Adrenal gland (tissue), 9 donors: ENCODE measurements at regions not wholly inside any gene's neighbourhood (a gene's known extent, or its start where the extent isn't known, plus 50 kb on each side); places are given as distances from the start of the nearest gene placed in this dataset.

Experiments
- DNase-seq, 7 donors: peaks; one replicate each; pipeline ENCODE4 v3.0.0-alpha.2; 2019 to 2020
- H3K27ac ChIP-seq, 5 donors: fragments of 200-600 bp; sonication (generic) in 4 of 5; 1 replicate in 3 of 5; 2 replicates in 2 of 5; pipeline versions ENCODE4 v1.5.1 to v1.8.0; 2016 to 2020; ENCODE audit warnings: mild to moderate bottlenecking in 1 of 5
- H3K27me3 ChIP-seq: fragments of 200-600 bp; 2 replicates; pipeline ENCODE4 v1.8.0; 2021
- H3K36me3 ChIP-seq, 2 donors: fragments of 200-600 bp; replicated peaks in 1 of 2; 1 replicate in 1 of 2; 2 replicates in 1 of 2; pipeline versions ENCODE4 v1.5.1 to v1.8.0; 2018 to 2022
- H3K4me1 ChIP-seq, 2 donors: fragments of 200-600 bp; replicated peaks in 1 of 2; 1 replicate in 1 of 2; 2 replicates in 1 of 2; pipeline versions ENCODE4 v1.5.1 to v1.8.0; 2018 to 2021
- H3K4me3 ChIP-seq, 4 donors: fragments of 200-600 bp; sonication (generic) in 3 of 4; one replicate each; pipeline ENCODE4 v1.5.1; 2016 to 2018
- H3K9me3 ChIP-seq, 3 donors: fragments of 200-600 bp; sonication (generic) in 1 of 3; replicated peaks in 1 of 3; 1 replicate in 2 of 3; 2 replicates in 1 of 3; pipeline versions ENCODE4 v1.5.1 to v1.8.0; 2016 to 2021
- POLR2A ChIP-seq, 2 donors: fragments of 450-650 bp; IDR thresholded peaks; one replicate each; pipeline ENCODE4 v1.6.1; 2017; ENCODE audit warnings: antibody characterized with exemption in 2 of 2, mild to moderate bottlenecking in 2 of 2, moderate library complexity in 1 of 2
- WGBS, 4 donors: extraction: QIAGEN DNeasy Blood & Tissue Kit in 2 of 4; methylation state at CpG; one replicate each; pipeline versions ENCODE4 v1.1.5 to v1.1.7; 2013 to 2017; 5-methylcytosine and 5-hydroxymethylcytosine counted together
- intact Hi-C, 2 donors: fragments of 100-400 bp; cut with DNase I; formaldehyde crosslinking; loops; one replicate each; pipeline versions ENCODE4 v1.14.1 to v1.15.0; 2022 to 2023
- TF ChIP-seq, protein P1 (sequence below), 6 experiments: fragments of 450-650 bp in 4 of 6; fragments of 200-600 bp in 2 of 6; sonication (generic) in 1 of 6; IDR thresholded peaks; 1 replicate in 5 of 6; 2 replicates in 1 of 6; pipeline versions ENCODE4 v1.5.1 to v1.8.0; 2016 to 2021; ENCODE audit warnings: antibody characterized with exemption in 6 of 6, mild to moderate bottlenecking in 2 of 6, moderate library complexity in 1 of 6
- donor health status: healthy with polysubstance abuse.
- donor health status: Bipolar disorder and iron deficiency.
- donor health status: DM: yes; HTN: yes; CAD: no.
- donor health status: DM: no; HTN: no; CAD: no.
- donor health status: DM: no; HTN: no; CAD: no.

- intact Hi-C loops, result no loop called here
- 80 to 87% (median 84%) methylated on average over 3 of the region's 3 CpGs for WGBS, 4 donors
- no peak for DNase-seq
- H3K27me3 ChIP-seq, result no peaks in the 10 kb centered on the region
- H3K4me3 ChIP-seq, result no peak overlapping the region
- H3K9me3 ChIP-seq, result no peaks in the 10 kb centered on the region
- peak overlapping the region in 1 of 5 donors; percentile 46 for H3K27ac ChIP-seq
- H3K36me3 ChIP-seq, result no peaks in the 10 kb centered on the region
- peaks cover 0 to 13% of the 10 kb centered on the region in 2 donors for H3K4me1 ChIP-seq
- TF ChIP-seq, protein P1, sequence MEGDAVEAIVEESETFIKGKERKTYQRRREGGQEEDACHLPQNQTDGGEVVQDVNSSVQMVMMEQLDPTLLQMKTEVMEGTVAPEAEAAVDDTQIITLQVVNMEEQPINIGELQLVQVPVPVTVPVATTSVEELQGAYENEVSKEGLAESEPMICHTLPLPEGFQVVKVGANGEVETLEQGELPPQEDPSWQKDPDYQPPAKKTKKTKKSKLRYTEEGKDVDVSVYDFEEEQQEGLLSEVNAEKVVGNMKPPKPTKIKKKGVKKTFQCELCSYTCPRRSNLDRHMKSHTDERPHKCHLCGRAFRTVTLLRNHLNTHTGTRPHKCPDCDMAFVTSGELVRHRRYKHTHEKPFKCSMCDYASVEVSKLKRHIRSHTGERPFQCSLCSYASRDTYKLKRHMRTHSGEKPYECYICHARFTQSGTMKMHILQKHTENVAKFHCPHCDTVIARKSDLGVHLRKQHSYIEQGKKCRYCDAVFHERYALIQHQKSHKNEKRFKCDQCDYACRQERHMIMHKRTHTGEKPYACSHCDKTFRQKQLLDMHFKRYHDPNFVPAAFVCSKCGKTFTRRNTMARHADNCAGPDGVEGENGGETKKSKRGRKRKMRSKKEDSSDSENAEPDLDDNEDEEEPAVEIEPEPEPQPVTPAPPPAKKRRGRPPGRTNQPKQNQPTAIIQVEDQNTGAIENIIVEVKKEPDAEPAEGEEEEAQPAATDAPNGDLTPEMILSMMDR (IDR thresholded peaks at IDR 0.05), result no peak
- no peak for TF ChIP-seq POLR2A (IDR thresholded peaks at IDR 0.05)
Measured at GRCh38 chr4:185868983-185869382, 57.0 kb upstream of the SORBS2 start.

- no peak overlapping the region for H3K4me3 ChIP-seq
- H3K9me3 ChIP-seq, result no peaks in the 10 kb centered on the region
- no peaks in the 10 kb centered on the region for H3K36me3 ChIP-seq
- DNase-seq, result no peak
- peak overlapping the region in 1 of 5 donors; percentile 46 for H3K27ac ChIP-seq
- intact Hi-C loops, result no loop called here
- TF ChIP-seq, protein P1 (IDR thresholded peaks at IDR 0.05), result no peak
- no peak for TF ChIP-seq POLR2A (IDR thresholded peaks at IDR 0.05)
- no peaks in the 10 kb centered on the region for H3K27me3 ChIP-seq
- peaks cover 0 to 16% of the 10 kb centered on the region in 2 donors for H3K4me1 ChIP-seq
- WGBS, 4 donors, result 83 to 95% (median 88%) methylated on average over 2 of the region's 2 CpGs
Measured at GRCh38 chr4:185869427-185869826, 57.4 kb upstream of the SORBS2 start.

- TF ChIP-seq, protein P1 (IDR thresholded peaks at IDR 0.05), result no peak
- TF ChIP-seq POLR2A (IDR thresholded peaks at IDR 0.05), result no peak
- H3K9me3 ChIP-seq, result no peaks in the 10 kb centered on the region
- DNase-seq, result no peak
- no peaks in the 10 kb centered on the region for H3K36me3 ChIP-seq
- intact Hi-C loops, result no loop called here
- H3K27ac ChIP-seq, result no peak overlapping the region
- peaks cover 0 to 25% of the 10 kb centered on the region in 2 donors for H3K4me1 ChIP-seq
- H3K27me3 ChIP-seq, result no peaks in the 10 kb centered on the region
- 91 to 97% (median 93%) methylated on average over 13 to 14 of the region's 14 CpGs for WGBS, 4 donors
- H3K4me3 ChIP-seq, result no peak overlapping the region
Measured at GRCh38 chr4:185870366-185870765, 58.4 kb upstream of the SORBS2 start.

- Histone ChIP-seq H3K4me1 (peaks cover 0 to 18% of the 10 kb centered on the region in 2 donors), H3K36me3 (no peaks in the 10 kb centered on the region), H3K9me3 (no peaks in the 10 kb centered on the region), H3K4me3 (no peak overlapping the region), H3K27me3 (no peaks in the 10 kb centered on the region), H3K27ac (no peak overlapping the region)
- intact Hi-C loops, result no loop called here
- no peak for TF ChIP-seq POLR2A (IDR thresholded peaks at IDR 0.05)
- TF ChIP-seq, protein P1 (IDR thresholded peaks at IDR 0.05), result no peak
- DNase-seq, result no peak
- WGBS, 4 donors, result 84 to 94% (median 91%) methylated on average over 7 of the region's 7 CpGs
Measured at GRCh38 chr4:185872747-185873380, 60.9 kb upstream of the SORBS2 start.
